Immature natural killer cell (primary cell): ENCODE measurements at regions not wholly inside any gene's neighbourhood (a gene's known extent, or its start where the extent isn't known, plus 50 kb on each side); places are given as distances from the start of the nearest gene placed in this dataset.
"Not testable (repeated sequence)": the region's sequence is repeated elsewhere in the genome, so short reads cannot be mapped to it uniquely, and the experiment has no call there.

ENCODE experiments used
- DNase-seq, 3 donors: peaks; one replicate each; pipeline ENCODE4 v3.0.0; 2022; ENCODE audit warnings: mixed read lengths in 1 of 3
- H3K27ac Mint-ChIP-seq, 6 donors: one replicate each; pipeline ENCODE4 v1.8.0; 2020; ENCODE audit warnings: mixed read lengths in 6 of 6, mild to moderate bottlenecking in 5 of 6, inconsistent platforms in 4 of 6, moderate library complexity in 3 of 6
- H3K27me3 Mint-ChIP-seq, 3 donors: one replicate each; pipeline ENCODE4 v1.8.0; 2020 to 2021; ENCODE audit warnings: low read depth in 3 of 3, mild to moderate bottlenecking in 3 of 3, mixed read lengths in 3 of 3, moderate library complexity in 3 of 3, inconsistent platforms in 1 of 3
- H3K36me3 Mint-ChIP-seq, 3 donors: one replicate each; pipeline ENCODE4 v1.8.0; 2020; ENCODE audit warnings: mixed read lengths in 3 of 3, inconsistent platforms in 2 of 3, mild to moderate bottlenecking in 2 of 3
- H3K4me1 Mint-ChIP-seq, 2 donors: one replicate each; pipeline ENCODE4 v1.8.0; 2020; ENCODE audit warnings: inconsistent platforms in 2 of 2, mild to moderate bottlenecking in 2 of 2, mixed read lengths in 2 of 2, moderate library complexity in 1 of 2
- H3K4me3 Mint-ChIP-seq, 5 donors: one replicate each; pipeline ENCODE4 v1.8.0; 2020; ENCODE audit warnings: mild to moderate bottlenecking in 5 of 5, mixed read lengths in 5 of 5, inconsistent platforms in 3 of 5, moderate library complexity in 3 of 5
- H3K9me3 Mint-ChIP-seq, 6 donors: one replicate each; pipeline ENCODE4 v1.8.0; 2020; ENCODE audit warnings: mild to moderate bottlenecking in 6 of 6, mixed read lengths in 6 of 6, inconsistent platforms in 4 of 6, moderate library complexity in 3 of 6

- H3K27me3 Mint-ChIP-seq, H3K36me3 Mint-ChIP-seq, H3K4me3 Mint-ChIP-seq, H3K4me1 Mint-ChIP-seq, DNase-seq, H3K27ac Mint-ChIP-seq: not testable (repeated sequence)
- peaks cover 10 to 38% (median 24%) of the 10 kb centered on the region in 6 donors for H3K9me3 Mint-ChIP-seq
These were observed 1846.3 kb downstream of the KHDRBS2 start for GRCh38 chr6:60439709-60440108.

GRCh38 chr6:60422691-60423090, 1863.3 kb downstream of the KHDRBS2 start:
- not testable (repeated sequence) for H3K27me3 Mint-ChIP-seq, H3K27ac Mint-ChIP-seq, DNase-seq, H3K4me1 Mint-ChIP-seq, H3K4me3 Mint-ChIP-seq, H3K36me3 Mint-ChIP-seq
- peaks cover 8 to 37% (median 14%) of the 10 kb centered on the region in 6 donors for H3K9me3 Mint-ChIP-seq

GRCh38 chr6:60416118-60416517, 1869.9 kb downstream of the KHDRBS2 start:
- not testable (repeated sequence) for DNase-seq, H3K27me3 Mint-ChIP-seq, H3K36me3 Mint-ChIP-seq, H3K4me1 Mint-ChIP-seq, H3K4me3 Mint-ChIP-seq, H3K27ac Mint-ChIP-seq
- peaks cover 6 to 24% (median 11%) of the 10 kb centered on the region in 6 donors for H3K9me3 Mint-ChIP-seq

GRCh38 chr6:60408747-60409146, 1877.3 kb downstream of the KHDRBS2 start:
- not testable (repeated sequence) for H3K36me3 Mint-ChIP-seq, DNase-seq

GRCh38 chr6:60403268-60403667, 1882.8 kb downstream of the KHDRBS2 start:
- not testable (repeated sequence) for H3K36me3 Mint-ChIP-seq
- peaks cover 5 to 18% (median 13%) of the 10 kb centered on the region in 6 donors for H3K9me3 Mint-ChIP-seq

More at GRCh38 chr6:60408747-60409146, 1877.3 kb downstream of the KHDRBS2 start:
- peaks cover 5 to 29% (median 16%) of the 10 kb centered on the region in 6 donors for H3K9me3 Mint-ChIP-seq
- H3K4me1 Mint-ChIP-seq, H3K4me3 Mint-ChIP-seq, H3K27ac Mint-ChIP-seq, H3K27me3 Mint-ChIP-seq: not testable (repeated sequence)

GRCh38 chr6:60402490-60402889, 1883.5 kb downstream of the KHDRBS2 start:
- H3K9me3 Mint-ChIP-seq: peaks cover 5 to 16% (median 12%) of the 10 kb centered on the region in 6 donors
- not testable (repeated sequence) for H3K4me3 Mint-ChIP-seq, DNase-seq, H3K36me3 Mint-ChIP-seq, H3K4me1 Mint-ChIP-seq, H3K27me3 Mint-ChIP-seq, H3K27ac Mint-ChIP-seq

More at GRCh38 chr6:60403268-60403667, 1882.8 kb downstream of the KHDRBS2 start:
- DNase-seq, H3K4me3 Mint-ChIP-seq, H3K27me3 Mint-ChIP-seq, H3K4me1 Mint-ChIP-seq, H3K27ac Mint-ChIP-seq: not testable (repeated sequence)

- DNase-seq, H3K36me3 Mint-ChIP-seq, H3K4me1 Mint-ChIP-seq, H3K27me3 Mint-ChIP-seq, H3K4me3 Mint-ChIP-seq, H3K27ac Mint-ChIP-seq: not testable (repeated sequence)
- peaks cover 11 to 42% (median 32%) of the 10 kb centered on the region in 6 donors for H3K9me3 Mint-ChIP-seq
These were observed 1890.8 kb downstream of the KHDRBS2 start for GRCh38 chr6:60395261-60395660.

GRCh38 chr6:60392969-60393368, 1893.1 kb downstream of the KHDRBS2 start:
- not testable (repeated sequence) for H3K27me3 Mint-ChIP-seq, H3K27ac Mint-ChIP-seq, H3K4me3 Mint-ChIP-seq, H3K36me3 Mint-ChIP-seq, H3K4me1 Mint-ChIP-seq, DNase-seq
- peaks cover 11 to 50% (median 35%) of the 10 kb centered on the region in 6 donors for H3K9me3 Mint-ChIP-seq

- not testable (repeated sequence) for H3K27ac Mint-ChIP-seq, H3K36me3 Mint-ChIP-seq, DNase-seq, H3K27me3 Mint-ChIP-seq, H3K4me1 Mint-ChIP-seq, H3K4me3 Mint-ChIP-seq
- peaks cover 11 to 43% (median 28%) of the 10 kb centered on the region in 6 donors for H3K9me3 Mint-ChIP-seq
These were observed 1896.9 kb downstream of the KHDRBS2 start for GRCh38 chr6:60389094-60389493.

- peaks cover 2 to 40% (median 28%) of the 10 kb centered on the region in 6 donors for H3K9me3 Mint-ChIP-seq
- DNase-seq, H3K4me1 Mint-ChIP-seq, H3K36me3 Mint-ChIP-seq, H3K4me3 Mint-ChIP-seq, H3K27me3 Mint-ChIP-seq, H3K27ac Mint-ChIP-seq: not testable (repeated sequence)
These were observed 1901.4 kb downstream of the KHDRBS2 start for GRCh38 chr6:60384614-60385013.

GRCh38 chr6:60382771-60383170, 1903.3 kb downstream of the KHDRBS2 start:
- H3K27ac Mint-ChIP-seq, H3K27me3 Mint-ChIP-seq, H3K4me3 Mint-ChIP-seq, H3K36me3 Mint-ChIP-seq, H3K4me1 Mint-ChIP-seq, DNase-seq: not testable (repeated sequence)
- H3K9me3 Mint-ChIP-seq: peaks cover 2 to 46% (median 35%) of the 10 kb centered on the region in 6 donors

- H3K4me3 Mint-ChIP-seq, H3K27me3 Mint-ChIP-seq, H3K27ac Mint-ChIP-seq, H3K36me3 Mint-ChIP-seq, H3K4me1 Mint-ChIP-seq, DNase-seq: not testable (repeated sequence)
- peaks cover 6 to 53% (median 37%) of the 10 kb centered on the region in 6 donors for H3K9me3 Mint-ChIP-seq
These were observed 1911.9 kb downstream of the KHDRBS2 start for GRCh38 chr6:60374078-60374477.

GRCh38 chr6:60367800-60368199, 1918.2 kb downstream of the KHDRBS2 start:
- not testable (repeated sequence) for H3K27me3 Mint-ChIP-seq, H3K4me3 Mint-ChIP-seq, H3K27ac Mint-ChIP-seq, DNase-seq, H3K36me3 Mint-ChIP-seq, H3K4me1 Mint-ChIP-seq
- peaks cover 6 to 42% (median 24%) of the 10 kb centered on the region in 6 donors for H3K9me3 Mint-ChIP-seq

- not testable (repeated sequence) for H3K4me3 Mint-ChIP-seq, H3K4me1 Mint-ChIP-seq, DNase-seq, H3K36me3 Mint-ChIP-seq, H3K27ac Mint-ChIP-seq, H3K27me3 Mint-ChIP-seq
- H3K9me3 Mint-ChIP-seq: peaks cover 6 to 43% (median 24%) of the 10 kb centered on the region in 6 donors
These were observed 1920.1 kb downstream of the KHDRBS2 start for GRCh38 chr6:60365901-60366300.

- H3K27me3 Mint-ChIP-seq, DNase-seq, H3K4me1 Mint-ChIP-seq, H3K27ac Mint-ChIP-seq, H3K4me3 Mint-ChIP-seq, H3K36me3 Mint-ChIP-seq: not testable (repeated sequence)
- peaks cover 2 to 33% (median 24%) of the 10 kb centered on the region in 6 donors for H3K9me3 Mint-ChIP-seq
These were observed 1943.5 kb downstream of the KHDRBS2 start for GRCh38 chr6:60342411-60343008.
